Tibial nerve (tissue), 4 donors: ENCODE measurements at regions not wholly inside any gene's neighbourhood (a gene's known extent, or its start where the extent isn't known, plus 50 kb on each side); places are given as distances from the start of the nearest gene placed in this dataset.

ENCODE experiments used
- DNase-seq, 2 donors: peaks; one replicate each; pipeline ENCODE4 v3.0.0-alpha.2; 2019; ENCODE audit warnings: low spot score in 2 of 2
- H3K27ac ChIP-seq, 4 donors: fragments of 200-600 bp; sonication (generic) in 3 of 4; one replicate each; pipeline ENCODE4 v1.5.1; 2017 to 2019; ENCODE audit warnings: mild to moderate bottlenecking in 1 of 4
- H3K27me3 ChIP-seq, 2 donors: fragments of 200-600 bp; sonication (generic) in 1 of 2; one replicate each; pipeline versions ENCODE4 v1.5.1 to v1.6.0; 2017 to 2019
- H3K36me3 ChIP-seq, 3 donors: fragments of 200-600 bp; sonication (generic); one replicate each; pipeline ENCODE4 v1.5.1; 2018 to 2019
- H3K4me1 ChIP-seq, 4 donors: fragments of 200-600 bp; sonication (generic) in 3 of 4; one replicate each; pipeline ENCODE4 v1.5.1; 2017 to 2019
- H3K4me3 ChIP-seq, 4 donors: fragments of 200-600 bp; sonication (generic) in 3 of 4; one replicate each; pipeline ENCODE4 v1.5.1; 2017 to 2019; ENCODE audit warnings: mild to moderate bottlenecking in 1 of 4, moderate library complexity in 1 of 4
- H3K9me3 ChIP-seq, 4 donors: fragments of 200-600 bp; sonication (generic) in 3 of 4; one replicate each; pipeline ENCODE4 v1.5.1; 2017 to 2019
- EP300 ChIP-seq, 2 donors: sonication (generic); formaldehyde crosslinking; IDR thresholded peaks; one replicate each; pipeline ENCODE4 v1.6.1; 2017; ENCODE audit warnings: antibody characterized with exemption in 2 of 2, mild to moderate bottlenecking in 1 of 2
- POLR2A ChIP-seq, 2 donors: fragments of 450-650 bp; IDR thresholded peaks; one replicate each; pipeline ENCODE4 v1.6.1; 2017; ENCODE audit warnings: antibody characterized with exemption in 2 of 2, mild to moderate bottlenecking in 2 of 2, moderate library complexity in 2 of 2
- WGBS, 2 donors: methylation state at CpG; one replicate each; pipeline ENCODE4 v1.1.5; 2018; 5-methylcytosine and 5-hydroxymethylcytosine counted together
- TF ChIP-seq, protein P1 (sequence below), 5 experiments: fragments of 200-600 bp in 3 of 5; fragments of 450-650 bp in 2 of 5; sonication (generic) in 3 of 5; IDR thresholded peaks; one replicate each; pipeline ENCODE4 v1.5.1; 2016 to 2019; ENCODE audit warnings: antibody characterized with exemption in 5 of 5, mild to moderate bottlenecking in 3 of 5, moderate library complexity in 2 of 5

DNA sequence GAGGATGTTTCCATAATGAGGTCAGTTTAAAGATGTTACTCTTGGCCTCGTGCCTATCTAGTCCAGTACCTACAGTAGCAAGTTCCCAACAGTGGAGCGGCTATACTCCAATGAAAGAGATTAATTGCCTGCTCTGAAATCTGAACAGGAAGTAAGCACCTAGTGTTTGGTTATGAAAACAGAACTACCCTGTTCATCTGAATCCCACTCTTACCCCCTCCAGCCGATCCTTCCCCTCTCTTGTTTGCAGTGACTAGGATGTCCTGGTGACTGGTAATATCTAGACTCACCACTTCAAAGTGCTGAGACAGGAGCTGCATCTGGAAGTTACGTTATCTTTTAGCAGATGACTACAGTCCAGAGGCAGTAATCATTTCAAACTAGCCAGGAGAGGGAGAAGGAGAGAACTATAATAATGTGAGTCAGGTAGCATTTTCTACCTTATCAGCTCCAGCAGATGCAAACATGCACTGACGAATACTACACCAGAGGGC, 666.7 kb upstream of the NRP1 start:
- H3K27ac ChIP-seq: no peak overlapping the region
- WGBS, 2 donors: 54 to 60% methylated on average over 5 of the region's 5 CpGs
- no peak for DNase-seq
- no peaks in the 10 kb centered on the region for H3K36me3 ChIP-seq
- no peaks in the 10 kb centered on the region for H3K9me3 ChIP-seq
- H3K4me3 ChIP-seq: no peak overlapping the region
- no peaks in the 10 kb centered on the region for H3K27me3 ChIP-seq
- TF ChIP-seq, protein P1, sequence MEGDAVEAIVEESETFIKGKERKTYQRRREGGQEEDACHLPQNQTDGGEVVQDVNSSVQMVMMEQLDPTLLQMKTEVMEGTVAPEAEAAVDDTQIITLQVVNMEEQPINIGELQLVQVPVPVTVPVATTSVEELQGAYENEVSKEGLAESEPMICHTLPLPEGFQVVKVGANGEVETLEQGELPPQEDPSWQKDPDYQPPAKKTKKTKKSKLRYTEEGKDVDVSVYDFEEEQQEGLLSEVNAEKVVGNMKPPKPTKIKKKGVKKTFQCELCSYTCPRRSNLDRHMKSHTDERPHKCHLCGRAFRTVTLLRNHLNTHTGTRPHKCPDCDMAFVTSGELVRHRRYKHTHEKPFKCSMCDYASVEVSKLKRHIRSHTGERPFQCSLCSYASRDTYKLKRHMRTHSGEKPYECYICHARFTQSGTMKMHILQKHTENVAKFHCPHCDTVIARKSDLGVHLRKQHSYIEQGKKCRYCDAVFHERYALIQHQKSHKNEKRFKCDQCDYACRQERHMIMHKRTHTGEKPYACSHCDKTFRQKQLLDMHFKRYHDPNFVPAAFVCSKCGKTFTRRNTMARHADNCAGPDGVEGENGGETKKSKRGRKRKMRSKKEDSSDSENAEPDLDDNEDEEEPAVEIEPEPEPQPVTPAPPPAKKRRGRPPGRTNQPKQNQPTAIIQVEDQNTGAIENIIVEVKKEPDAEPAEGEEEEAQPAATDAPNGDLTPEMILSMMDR (IDR thresholded peaks at IDR 0.05): no peak
- TF ChIP-seq POLR2A (IDR thresholded peaks at IDR 0.05) (no peak), EP300 (IDR thresholded peaks at IDR 0.05) (no peak)
- no peaks in the 10 kb centered on the region for H3K4me1 ChIP-seq

DNA sequence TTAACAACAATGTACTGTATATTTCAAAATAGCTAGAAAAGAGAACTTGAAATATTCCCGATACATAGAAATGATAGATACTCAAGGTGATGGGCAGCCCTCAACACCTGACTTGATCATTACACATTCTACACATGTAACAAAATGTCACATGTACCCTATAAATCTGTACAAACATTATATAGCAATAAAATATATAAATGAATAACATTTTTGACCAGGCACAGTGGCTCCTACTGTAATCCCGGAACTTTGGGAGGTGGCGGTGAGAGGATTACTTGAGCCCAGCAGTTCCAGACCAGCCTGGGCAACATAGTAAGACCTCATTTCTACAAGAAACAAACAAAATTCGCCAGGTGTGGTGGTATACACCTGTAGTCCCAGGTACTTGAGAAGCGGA, 659.5 kb upstream of the NRP1 start:
- Histone ChIP-seq H3K27me3 (no peaks in the 10 kb centered on the region), H3K9me3 (no peaks in the 10 kb centered on the region), H3K4me1 (peaks cover 0 to 13% (median 0%) of the 10 kb centered on the region in 4 donors), H3K36me3 (no peaks in the 10 kb centered on the region), H3K27ac (no peak overlapping the region), H3K4me3 (no peak overlapping the region)
- TF ChIP-seq EP300 (IDR thresholded peaks at IDR 0.05): no peak
- TF ChIP-seq POLR2A (IDR thresholded peaks at IDR 0.05): no peak
- TF ChIP-seq, protein P1 (IDR thresholded peaks at IDR 0.05): no peak
- no peak for DNase-seq
- 92 to 96% methylated on average over 5 of the region's 5 CpGs for WGBS, 2 donors

DNA sequence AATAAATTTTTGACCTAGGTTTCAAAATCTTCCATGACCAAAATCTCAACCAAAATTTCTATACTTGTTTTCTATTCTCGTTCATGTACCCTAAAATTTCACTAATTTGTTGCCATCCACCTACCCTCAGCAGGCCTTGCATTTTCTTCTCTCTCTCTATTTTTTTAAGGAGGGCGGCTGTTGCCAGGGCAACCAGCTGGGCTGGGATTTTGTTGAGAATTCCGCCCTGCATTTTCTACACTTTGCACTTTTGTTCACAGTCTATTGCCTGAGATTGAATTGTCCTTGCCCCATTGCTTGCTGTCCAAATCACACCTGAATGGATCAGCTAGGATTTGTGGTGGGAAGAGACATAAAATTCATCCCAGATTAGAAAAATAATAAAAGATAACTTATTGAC, 657.5 kb upstream of the NRP1 start:
- Histone ChIP-seq H3K4me3 (no peak overlapping the region), H3K27me3 (no peaks in the 10 kb centered on the region), H3K36me3 (no peaks in the 10 kb centered on the region), H3K9me3 (no peaks in the 10 kb centered on the region), H3K4me1 (peaks cover 0 to 13% (median 0%) of the 10 kb centered on the region in 4 donors), H3K27ac (no peak overlapping the region)
- TF ChIP-seq, protein P1 (IDR thresholded peaks at IDR 0.05): no peak
- TF ChIP-seq EP300 (IDR thresholded peaks at IDR 0.05) (no peak), POLR2A (IDR thresholded peaks at IDR 0.05) (no peak)
- WGBS, 2 donors: 91% methylated on average over 3 of the region's 3 CpGs
- no peak for DNase-seq

DNA sequence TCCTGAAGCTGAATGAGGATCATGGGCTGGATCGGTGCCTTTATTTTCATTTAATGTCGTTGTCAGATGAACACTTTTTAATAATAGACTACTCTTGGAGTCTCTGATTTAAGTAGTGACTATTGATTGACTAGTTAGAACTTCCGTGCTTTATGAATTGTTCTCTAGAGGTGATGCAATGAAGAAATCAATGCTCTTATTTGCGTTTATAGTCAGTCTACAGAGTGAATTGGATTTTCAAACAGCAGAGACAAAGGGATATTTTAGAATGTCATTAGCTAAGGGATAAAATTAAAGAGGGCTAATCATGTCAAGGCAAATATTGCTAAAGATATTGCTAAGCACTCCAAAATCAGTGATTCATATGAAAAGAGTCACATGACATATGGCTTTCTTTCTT, 652.0 kb upstream of the NRP1 start:
- Histone ChIP-seq H3K9me3 (peaks cover 0 to 7% (median 0%) of the 10 kb centered on the region in 4 donors), H3K27me3 (no peaks in the 10 kb centered on the region), H3K4me3 (no peak overlapping the region), H3K27ac (no peak overlapping the region), H3K36me3 (no peaks in the 10 kb centered on the region), H3K4me1 (no peaks in the 10 kb centered on the region)
- no peak for DNase-seq
- 67 to 68% methylated on average over 4 of the region's 4 CpGs for WGBS, 2 donors
- TF ChIP-seq EP300 (IDR thresholded peaks at IDR 0.05) (no peak), POLR2A (IDR thresholded peaks at IDR 0.05) (no peak)
- TF ChIP-seq, protein P1 (IDR thresholded peaks at IDR 0.05): no peak

DNA sequence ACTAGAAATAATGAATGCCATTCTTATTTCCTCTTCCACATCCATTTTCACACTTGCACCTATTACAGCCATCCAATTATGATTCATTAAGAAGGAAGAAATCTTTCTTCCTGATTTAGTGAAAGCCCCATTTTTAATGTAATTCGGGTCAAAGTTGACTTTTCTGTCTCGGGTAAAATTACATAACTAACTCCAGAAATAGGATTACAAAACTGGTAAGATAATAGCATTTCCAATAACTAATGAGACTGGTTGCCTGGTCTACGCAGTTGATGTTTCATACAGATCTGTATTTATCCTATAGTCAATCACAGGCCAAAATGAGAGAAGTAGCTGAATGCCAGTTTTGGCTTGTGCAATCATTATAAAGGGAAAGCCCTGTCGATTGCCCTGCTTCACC, 651.5 kb upstream of the NRP1 start:
- DNase-seq: no peak
- no peak overlapping the region for H3K27ac ChIP-seq
- H3K9me3 ChIP-seq: peaks cover 0 to 7% (median 0%) of the 10 kb centered on the region in 4 donors
- H3K36me3 ChIP-seq: no peaks in the 10 kb centered on the region
- TF ChIP-seq, protein P1 (IDR thresholded peaks at IDR 0.05): no peak
- TF ChIP-seq EP300 (IDR thresholded peaks at IDR 0.05): no peak
- TF ChIP-seq POLR2A (IDR thresholded peaks at IDR 0.05): no peak
- H3K27me3 ChIP-seq: no peaks in the 10 kb centered on the region
- 72 to 82% methylated on average over 4 of the region's 4 CpGs for WGBS, 2 donors
- no peak overlapping the region for H3K4me3 ChIP-seq
- H3K4me1 ChIP-seq: no peaks in the 10 kb centered on the region
